CD4-positive, alpha-beta T cell treated with Interleukin-4 for 4 hours (primary cell): ENCODE measurements at regions not wholly inside any gene's neighbourhood (a gene's known extent, or its start where the extent isn't known, plus 50 kb on each side); places are given as distances from the start of the nearest gene placed in this dataset.

Source experiments
- DNase-seq: peaks from one replicate; pipeline ENCODE4 v3.0.0-alpha.2; 2020

GRCh38 chr2:128403814-128404708 is 85.4 kb upstream of the HS6ST1 start:
- no peak for DNase-seq

GRCh38 chr2:128404709-128405466 is 86.2 kb upstream of the HS6ST1 start:
- DNase-seq, result no peak

GRCh38 chr2:128405467-128405900 is 86.8 kb upstream of the HS6ST1 start:
- DNase-seq, result no peak

- DNase-seq, result no peak
These were observed 87.4 kb upstream of the HS6ST1 start for GRCh38 chr2:128405981-128406613.

GRCh38 chr2:128406736-128407554 is 88.3 kb upstream of the HS6ST1 start:
- no peak for DNase-seq

GRCh38 chr2:128408349-128409305 is 90.0 kb upstream of the HS6ST1 start:
- DNase-seq, result no peak

GRCh38 chr2:128409326-128410034 is 90.8 kb upstream of the HS6ST1 start:
- no peak for DNase-seq

- DNase-seq, result no peak
These were observed 91.5 kb upstream of the HS6ST1 start for GRCh38 chr2:128410035-128410757.

GRCh38 chr2:128410758-128411215 is 92.1 kb upstream of the HS6ST1 start:
- DNase-seq, result no peak

- DNase-seq, result no peak
These were observed 92.8 kb upstream of the HS6ST1 start for GRCh38 chr2:128411431-128411830.

GRCh38 chr2:128412181-128412871 is 93.7 kb upstream of the HS6ST1 start:
- DNase-seq, result no peak

GRCh38 chr2:128413014-128413717 is 94.5 kb upstream of the HS6ST1 start:
- DNase-seq, result no peak

- DNase-seq, result no peak
These were observed 95.2 kb upstream of the HS6ST1 start for GRCh38 chr2:128413718-128414341.

GRCh38 chr2:128414351-128414750 is 95.7 kb upstream of the HS6ST1 start:
- no peak for DNase-seq

- DNase-seq, result no peak
These were observed 96.5 kb upstream of the HS6ST1 start for GRCh38 chr2:128414946-128415778.

- no peak for DNase-seq
These were observed 97.1 kb upstream of the HS6ST1 start for GRCh38 chr2:128415779-128416061.

- DNase-seq, result no peak
These were observed 97.6 kb upstream of the HS6ST1 start for GRCh38 chr2:128416109-128416785.
